Ishikawa (cell line): ENCODE measurements at regions not wholly inside any gene's neighbourhood (a gene's known extent, or its start where the extent isn't known, plus 50 kb on each side); places are given as distances from the start of the nearest gene placed in this dataset.

Experiments
- CEBPB ChIP-seq: IDR thresholded peaks from 2 replicates; pipeline ENCODE4 v1.6.1; 2012
- CREB1 ChIP-seq: IDR thresholded peaks from 2 replicates; pipeline ENCODE4 v1.6.1; 2012; ENCODE audit warnings: low read depth
- EGR1 ChIP-seq: IDR thresholded peaks from 2 replicates; pipeline ENCODE4 v1.6.1; 2012
- EP300 ChIP-seq: IDR thresholded peaks from 2 replicates; pipeline ENCODE4 v1.6.1; 2012; ENCODE audit warnings: borderline replicate concordance
- NFIC ChIP-seq: IDR thresholded peaks from 2 replicates; pipeline ENCODE4 v1.6.1; 2012
- RAD21 ChIP-seq: IDR thresholded peaks from 2 replicates; pipeline ENCODE4 v1.6.1; 2012; ENCODE audit warnings: low read depth
- TAF1 ChIP-seq: IDR thresholded peaks from 2 replicates; pipeline ENCODE4 v1.6.1; 2012; ENCODE audit warnings: low read depth, mild to moderate bottlenecking
- TCF12 ChIP-seq: IDR thresholded peaks from 2 replicates; pipeline ENCODE4 v1.6.1; 2012; ENCODE audit warnings: low read depth
- TEAD4 ChIP-seq: IDR thresholded peaks from 2 replicates; pipeline ENCODE4 v1.6.1; 2012
- YY1 ChIP-seq: IDR thresholded peaks from 2 replicates; pipeline ENCODE4 v1.6.1; 2012; ENCODE audit warnings: low read depth
- TF ChIP-seq, protein P1 (sequence below): IDR thresholded peaks from 2 replicates; pipeline ENCODE4 v1.6.1; 2012; ENCODE audit warnings: low read depth, mild to moderate bottlenecking
- TF ChIP-seq, protein P2 (sequence below): IDR thresholded peaks from 2 replicates; pipeline ENCODE4 v1.6.1; 2012

DNA sequence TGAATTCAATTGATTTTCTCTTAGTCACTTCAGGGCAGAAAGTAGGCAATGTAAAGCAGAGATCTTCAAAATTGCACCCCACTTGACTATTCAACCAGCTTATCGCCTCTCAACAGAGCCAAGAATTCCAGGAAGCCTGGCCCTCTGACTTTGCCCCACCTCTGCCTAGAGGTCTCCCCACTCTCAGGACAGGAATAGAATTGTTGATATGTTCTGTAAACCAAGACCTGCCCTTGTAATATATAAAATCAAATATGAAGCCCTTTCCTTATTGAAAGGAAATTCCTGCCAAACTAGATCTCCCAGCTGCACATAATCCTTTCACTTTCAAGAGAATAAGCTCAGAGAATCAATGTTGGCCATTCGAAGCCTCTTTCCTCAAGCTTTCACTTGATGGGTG is 116.1 kb upstream of the DPT start:
- TF ChIP-seq, protein P1, sequence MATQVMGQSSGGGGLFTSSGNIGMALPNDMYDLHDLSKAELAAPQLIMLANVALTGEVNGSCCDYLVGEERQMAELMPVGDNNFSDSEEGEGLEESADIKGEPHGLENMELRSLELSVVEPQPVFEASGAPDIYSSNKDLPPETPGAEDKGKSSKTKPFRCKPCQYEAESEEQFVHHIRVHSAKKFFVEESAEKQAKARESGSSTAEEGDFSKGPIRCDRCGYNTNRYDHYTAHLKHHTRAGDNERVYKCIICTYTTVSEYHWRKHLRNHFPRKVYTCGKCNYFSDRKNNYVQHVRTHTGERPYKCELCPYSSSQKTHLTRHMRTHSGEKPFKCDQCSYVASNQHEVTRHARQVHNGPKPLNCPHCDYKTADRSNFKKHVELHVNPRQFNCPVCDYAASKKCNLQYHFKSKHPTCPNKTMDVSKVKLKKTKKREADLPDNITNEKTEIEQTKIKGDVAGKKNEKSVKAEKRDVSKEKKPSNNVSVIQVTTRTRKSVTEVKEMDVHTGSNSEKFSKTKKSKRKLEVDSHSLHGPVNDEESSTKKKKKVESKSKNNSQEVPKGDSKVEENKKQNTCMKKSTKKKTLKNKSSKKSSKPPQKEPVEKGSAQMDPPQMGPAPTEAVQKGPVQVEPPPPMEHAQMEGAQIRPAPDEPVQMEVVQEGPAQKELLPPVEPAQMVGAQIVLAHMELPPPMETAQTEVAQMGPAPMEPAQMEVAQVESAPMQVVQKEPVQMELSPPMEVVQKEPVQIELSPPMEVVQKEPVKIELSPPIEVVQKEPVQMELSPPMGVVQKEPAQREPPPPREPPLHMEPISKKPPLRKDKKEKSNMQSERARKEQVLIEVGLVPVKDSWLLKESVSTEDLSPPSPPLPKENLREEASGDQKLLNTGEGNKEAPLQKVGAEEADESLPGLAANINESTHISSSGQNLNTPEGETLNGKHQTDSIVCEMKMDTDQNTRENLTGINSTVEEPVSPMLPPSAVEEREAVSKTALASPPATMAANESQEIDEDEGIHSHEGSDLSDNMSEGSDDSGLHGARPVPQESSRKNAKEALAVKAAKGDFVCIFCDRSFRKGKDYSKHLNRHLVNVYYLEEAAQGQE = no peak
- TF ChIP-seq RAD21 (no peak), TAF1 (no peak), CEBPB (no peak), YY1 (no peak), CREB1 (no peak), TEAD4 (no peak), TCF12 (no peak), EP300 (no peak), NFIC (no peak), EGR1 (no peak)
- TF ChIP-seq, protein P2, sequence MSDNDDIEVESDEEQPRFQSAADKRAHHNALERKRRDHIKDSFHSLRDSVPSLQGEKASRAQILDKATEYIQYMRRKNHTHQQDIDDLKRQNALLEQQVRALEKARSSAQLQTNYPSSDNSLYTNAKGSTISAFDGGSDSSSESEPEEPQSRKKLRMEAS = no peak
